Lower lobe of right lung (tissue), 2 donors: ENCODE measurements at regions not wholly inside any gene's neighbourhood (a gene's known extent, or its start where the extent isn't known, plus 50 kb on each side); places are given as distances from the start of the nearest gene placed in this dataset.

Experiments
- ATAC-seq, 2 donors: fragments of 200-7000 bp; cut with Tn5 transposase; one replicate each; pipeline ENCODE4 v1.9.1; 2020 to 2022; ENCODE audit warnings: mild to moderate bottlenecking in 2 of 2, moderate library complexity in 2 of 2
- DNase-seq: peaks from one replicate; pipeline ENCODE4 v3.0.0-alpha.2; 2020
- H3K27ac ChIP-seq: fragments of 200-600 bp; one replicate; pipeline ENCODE4 v1.8.0; 2022
- H3K27me3 ChIP-seq: fragments of 200-600 bp; one replicate; pipeline ENCODE4 v1.8.0; 2022; ENCODE audit warnings: low read depth
- H3K36me3 ChIP-seq: fragments of 200-600 bp; one replicate; pipeline ENCODE4 v1.8.0; 2022; ENCODE audit warnings: mild to moderate bottlenecking
- H3K4me1 ChIP-seq: fragments of 200-600 bp; one replicate; pipeline ENCODE4 v1.8.0; 2022
- H3K4me3 ChIP-seq: fragments of 200-600 bp; one replicate; pipeline ENCODE4 v1.8.0; 2022; ENCODE audit warnings: mild to moderate bottlenecking
- H3K9me3 ChIP-seq: fragments of 200-600 bp; one replicate; pipeline ENCODE4 v1.8.0; 2022
- intact Hi-C: fragments of 100-400 bp; cut with DNase I; formaldehyde crosslinking; loops from one replicate; pipeline ENCODE4 v1.11.0; 2022
- TF ChIP-seq, protein P1 (sequence below): fragments of 200-600 bp; IDR thresholded peaks from one replicate; pipeline ENCODE4 v1.8.0; 2022; ENCODE audit warnings: antibody characterized with exemption, mild to moderate bottlenecking
- donor health status: DM: no; HTN: yes; CAD: no; lungs with severe emphysema.

DNA sequence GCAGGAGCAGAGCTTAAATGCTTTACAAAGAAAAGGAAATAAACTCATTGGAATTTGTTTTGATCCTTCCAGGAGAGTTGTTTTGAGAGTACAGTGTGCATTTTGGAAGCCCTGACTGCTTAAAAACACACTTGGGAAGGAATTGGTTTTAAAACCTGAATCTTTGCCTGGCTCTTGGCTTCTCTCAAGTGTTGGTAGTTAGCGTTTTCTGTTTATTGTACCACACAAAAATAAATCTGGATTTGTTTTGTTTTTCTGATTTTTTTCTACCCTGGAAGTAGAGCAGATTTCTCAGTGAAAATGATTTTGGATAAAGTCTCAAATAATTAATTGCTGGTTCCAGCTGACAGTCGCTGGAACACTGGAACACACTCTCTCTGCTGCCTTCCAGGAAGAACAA lies 90.6 kb downstream of the CHST2 start:
- H3K9me3 ChIP-seq = no peaks in the 10 kb centered on the region
- no peak overlapping the region for H3K27ac ChIP-seq
- TF ChIP-seq, protein P1, sequence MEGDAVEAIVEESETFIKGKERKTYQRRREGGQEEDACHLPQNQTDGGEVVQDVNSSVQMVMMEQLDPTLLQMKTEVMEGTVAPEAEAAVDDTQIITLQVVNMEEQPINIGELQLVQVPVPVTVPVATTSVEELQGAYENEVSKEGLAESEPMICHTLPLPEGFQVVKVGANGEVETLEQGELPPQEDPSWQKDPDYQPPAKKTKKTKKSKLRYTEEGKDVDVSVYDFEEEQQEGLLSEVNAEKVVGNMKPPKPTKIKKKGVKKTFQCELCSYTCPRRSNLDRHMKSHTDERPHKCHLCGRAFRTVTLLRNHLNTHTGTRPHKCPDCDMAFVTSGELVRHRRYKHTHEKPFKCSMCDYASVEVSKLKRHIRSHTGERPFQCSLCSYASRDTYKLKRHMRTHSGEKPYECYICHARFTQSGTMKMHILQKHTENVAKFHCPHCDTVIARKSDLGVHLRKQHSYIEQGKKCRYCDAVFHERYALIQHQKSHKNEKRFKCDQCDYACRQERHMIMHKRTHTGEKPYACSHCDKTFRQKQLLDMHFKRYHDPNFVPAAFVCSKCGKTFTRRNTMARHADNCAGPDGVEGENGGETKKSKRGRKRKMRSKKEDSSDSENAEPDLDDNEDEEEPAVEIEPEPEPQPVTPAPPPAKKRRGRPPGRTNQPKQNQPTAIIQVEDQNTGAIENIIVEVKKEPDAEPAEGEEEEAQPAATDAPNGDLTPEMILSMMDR = no peak
- DNase-seq = no peak
- no peaks in the 10 kb centered on the region for H3K27me3 ChIP-seq
- no peak for ATAC-seq
- intact Hi-C loops = no loop called here
- no peaks in the 10 kb centered on the region for H3K36me3 ChIP-seq
- no peaks in the 10 kb centered on the region for H3K4me1 ChIP-seq
- no peak overlapping the region for H3K4me3 ChIP-seq

- no peaks in the 10 kb centered on the region for H3K9me3 ChIP-seq
- TF ChIP-seq, protein P1 = no peak
These were observed 95.5 kb downstream of the CHST2 start for GRCh38 chr3:143215059-143215458.

More at GRCh38 chr3:143215059-143215458, 95.5 kb downstream of the CHST2 start:
- H3K27ac ChIP-seq = no peak overlapping the region
- no peak overlapping the region for H3K4me3 ChIP-seq
- peaks cover 5% of the 10 kb centered on the region for H3K4me1 ChIP-seq
- no peaks in the 10 kb centered on the region for H3K27me3 ChIP-seq
- no peak for ATAC-seq
- H3K36me3 ChIP-seq = no peaks in the 10 kb centered on the region
- DNase-seq = no peak
- intact Hi-C loops = no loop called here
